ENCODE measurements at regions not wholly inside any gene's neighbourhood (a gene's known extent, or its start where the extent isn't known, plus 50 kb on each side); places are given as distances from the start of the nearest gene placed in this dataset.

DNA sequence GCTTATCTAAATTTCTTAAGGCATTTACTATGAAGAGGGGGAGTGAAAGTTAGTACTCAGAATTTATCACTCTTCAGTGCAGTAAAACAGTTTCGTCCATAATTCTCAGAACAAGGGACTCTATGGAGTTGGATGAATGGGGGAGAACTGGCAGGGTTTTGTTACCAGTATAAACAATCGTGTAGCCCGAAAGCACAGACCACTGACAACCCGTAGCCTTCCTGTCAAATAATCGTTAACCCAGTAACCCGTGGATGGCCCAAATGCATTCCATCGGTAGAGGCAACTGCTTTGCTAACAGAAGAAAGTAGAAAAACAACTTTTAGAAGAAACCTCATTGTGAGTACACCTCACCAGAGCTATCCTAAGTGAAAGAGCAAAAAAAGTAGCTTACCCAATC, 583.9 kb downstream of the NXPH1 start:
- TF ChIP-seq, protein P1, sequence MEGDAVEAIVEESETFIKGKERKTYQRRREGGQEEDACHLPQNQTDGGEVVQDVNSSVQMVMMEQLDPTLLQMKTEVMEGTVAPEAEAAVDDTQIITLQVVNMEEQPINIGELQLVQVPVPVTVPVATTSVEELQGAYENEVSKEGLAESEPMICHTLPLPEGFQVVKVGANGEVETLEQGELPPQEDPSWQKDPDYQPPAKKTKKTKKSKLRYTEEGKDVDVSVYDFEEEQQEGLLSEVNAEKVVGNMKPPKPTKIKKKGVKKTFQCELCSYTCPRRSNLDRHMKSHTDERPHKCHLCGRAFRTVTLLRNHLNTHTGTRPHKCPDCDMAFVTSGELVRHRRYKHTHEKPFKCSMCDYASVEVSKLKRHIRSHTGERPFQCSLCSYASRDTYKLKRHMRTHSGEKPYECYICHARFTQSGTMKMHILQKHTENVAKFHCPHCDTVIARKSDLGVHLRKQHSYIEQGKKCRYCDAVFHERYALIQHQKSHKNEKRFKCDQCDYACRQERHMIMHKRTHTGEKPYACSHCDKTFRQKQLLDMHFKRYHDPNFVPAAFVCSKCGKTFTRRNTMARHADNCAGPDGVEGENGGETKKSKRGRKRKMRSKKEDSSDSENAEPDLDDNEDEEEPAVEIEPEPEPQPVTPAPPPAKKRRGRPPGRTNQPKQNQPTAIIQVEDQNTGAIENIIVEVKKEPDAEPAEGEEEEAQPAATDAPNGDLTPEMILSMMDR (IDR thresholded peaks at IDR 0.05; ENCODE audit: insufficient read depth, low read length, missing control alignments): no peak
- ChIA-PET POLR2A (no interaction called here), CTCF (no interaction called here)
- H3K4me3 ChIP-seq (ENCODE audit: low read depth, low read length): no peak overlapping the region
- no peak for DNase-seq (ENCODE audit: low read depth, low spot score)

DNA sequence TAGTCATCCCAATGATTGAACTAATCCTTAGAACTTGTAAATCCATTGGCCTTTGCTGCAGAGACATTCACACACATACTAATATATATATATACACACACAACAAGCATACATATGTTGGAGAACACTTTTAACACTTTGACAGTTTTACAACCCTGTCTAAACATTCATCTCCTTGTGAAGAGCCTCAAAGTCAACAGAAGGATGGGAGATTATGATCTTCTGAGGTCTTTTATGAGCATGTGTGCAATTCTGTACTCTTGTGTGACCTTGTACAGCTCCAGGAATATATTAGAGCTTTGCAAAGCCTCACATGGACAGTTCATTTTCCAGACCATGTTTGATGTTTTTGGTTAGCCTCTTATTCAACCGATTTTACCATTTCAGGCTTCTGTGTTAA, 589.0 kb downstream of the NXPH1 start:
- no peak for DNase-seq (ENCODE audit: low read depth, low spot score)
- CTCF ChIA-PET: no interaction called here
- TF ChIP-seq, protein P1 (IDR thresholded peaks at IDR 0.05; ENCODE audit: insufficient read depth, low read length, missing control alignments): no peak
- no peak overlapping the region for H3K4me3 ChIP-seq (ENCODE audit: low read depth, low read length)
- POLR2A ChIA-PET: no interaction called here

DNA sequence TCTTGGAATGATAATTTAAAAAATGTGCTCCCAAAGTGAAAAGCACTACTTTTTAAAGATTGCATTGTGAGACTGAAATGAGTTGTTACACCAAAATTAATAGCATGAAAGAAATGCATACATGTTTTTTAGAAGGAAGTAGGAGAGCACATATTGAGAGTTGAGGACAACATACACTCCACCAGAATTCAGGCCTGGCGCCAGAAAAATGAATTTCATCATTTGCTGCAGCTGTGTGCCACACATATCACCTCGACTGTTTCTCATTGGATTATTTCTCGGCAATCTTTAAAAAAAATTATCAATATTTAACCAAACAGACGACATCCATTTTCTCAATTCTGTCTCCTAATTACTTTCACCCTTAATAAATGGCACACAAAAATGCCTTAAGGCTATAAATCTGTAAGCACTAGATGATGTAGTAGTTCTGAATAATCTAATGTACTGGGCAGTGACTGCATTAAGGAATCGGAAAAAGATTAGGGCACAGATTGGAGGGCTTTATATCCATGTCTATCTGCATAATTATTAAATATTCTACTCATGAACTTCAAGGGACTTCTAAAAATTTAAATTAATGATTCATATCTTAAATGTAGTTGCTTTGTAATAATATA, 590.4 kb downstream of the NXPH1 start:
- DNase-seq (ENCODE audit: low read depth, low spot score): no peak
- TF ChIP-seq, protein P1 (IDR thresholded peaks at IDR 0.05; ENCODE audit: insufficient read depth, low read length, missing control alignments): no peak
- H3K4me3 ChIP-seq (ENCODE audit: low read depth, low read length): no peak overlapping the region
- ChIA-PET POLR2A (no interaction called here), CTCF (no interaction called here)

DNA sequence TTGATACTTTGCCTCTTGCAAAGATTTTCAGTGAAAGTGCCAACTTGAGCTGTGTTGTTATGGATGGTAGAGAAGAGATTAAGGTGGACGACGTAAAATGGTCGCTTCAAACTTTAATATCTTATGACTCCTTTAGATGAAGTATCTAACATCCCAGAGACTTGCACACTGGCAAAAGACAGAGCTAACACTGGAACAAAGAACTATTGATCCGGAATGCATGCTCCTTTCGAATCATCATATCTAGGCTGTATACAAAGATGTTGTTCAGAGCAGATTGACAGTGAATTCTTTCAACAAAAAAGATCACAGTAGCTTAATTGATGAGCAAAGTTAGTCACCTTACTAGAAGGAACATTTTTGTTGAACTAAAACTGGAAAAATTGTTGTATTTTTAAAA, 592.7 kb downstream of the NXPH1 start:
- H3K4me3 ChIP-seq (ENCODE audit: low read depth, low read length): no peak overlapping the region
- DNase-seq (ENCODE audit: low read depth, low spot score): no peak
- TF ChIP-seq, protein P1 (IDR thresholded peaks at IDR 0.05; ENCODE audit: insufficient read depth, low read length, missing control alignments): no peak
- ChIA-PET POLR2A (no interaction called here), CTCF (no interaction called here)

DNA sequence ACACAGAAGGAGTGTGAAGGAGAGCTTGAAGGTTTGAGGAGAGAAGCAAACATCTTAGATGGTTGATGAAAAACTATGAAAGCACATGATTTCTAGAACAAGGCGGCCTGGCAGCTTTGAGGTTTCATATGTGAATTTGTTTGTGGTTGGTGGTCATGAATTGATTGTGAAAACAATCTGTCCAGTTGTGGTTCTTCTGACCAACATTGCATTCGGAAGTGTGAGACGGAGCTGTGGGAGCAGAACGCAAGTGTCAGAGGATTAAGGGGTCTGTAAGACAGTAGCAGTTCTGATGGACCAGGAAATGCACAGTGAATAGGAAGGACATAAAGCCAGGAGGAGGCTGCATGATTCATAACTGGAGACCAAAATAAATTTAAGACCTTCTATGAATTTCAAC, 594.6 kb downstream of the NXPH1 start:
- H3K4me3 ChIP-seq (ENCODE audit: low read depth, low read length): no peak overlapping the region
- TF ChIP-seq, protein P1 (IDR thresholded peaks at IDR 0.05; ENCODE audit: insufficient read depth, low read length, missing control alignments): no peak
- DNase-seq (ENCODE audit: low read depth, low spot score): no peak
- POLR2A ChIA-PET: no interaction called here
- CTCF ChIA-PET: no interaction called here

DNA sequence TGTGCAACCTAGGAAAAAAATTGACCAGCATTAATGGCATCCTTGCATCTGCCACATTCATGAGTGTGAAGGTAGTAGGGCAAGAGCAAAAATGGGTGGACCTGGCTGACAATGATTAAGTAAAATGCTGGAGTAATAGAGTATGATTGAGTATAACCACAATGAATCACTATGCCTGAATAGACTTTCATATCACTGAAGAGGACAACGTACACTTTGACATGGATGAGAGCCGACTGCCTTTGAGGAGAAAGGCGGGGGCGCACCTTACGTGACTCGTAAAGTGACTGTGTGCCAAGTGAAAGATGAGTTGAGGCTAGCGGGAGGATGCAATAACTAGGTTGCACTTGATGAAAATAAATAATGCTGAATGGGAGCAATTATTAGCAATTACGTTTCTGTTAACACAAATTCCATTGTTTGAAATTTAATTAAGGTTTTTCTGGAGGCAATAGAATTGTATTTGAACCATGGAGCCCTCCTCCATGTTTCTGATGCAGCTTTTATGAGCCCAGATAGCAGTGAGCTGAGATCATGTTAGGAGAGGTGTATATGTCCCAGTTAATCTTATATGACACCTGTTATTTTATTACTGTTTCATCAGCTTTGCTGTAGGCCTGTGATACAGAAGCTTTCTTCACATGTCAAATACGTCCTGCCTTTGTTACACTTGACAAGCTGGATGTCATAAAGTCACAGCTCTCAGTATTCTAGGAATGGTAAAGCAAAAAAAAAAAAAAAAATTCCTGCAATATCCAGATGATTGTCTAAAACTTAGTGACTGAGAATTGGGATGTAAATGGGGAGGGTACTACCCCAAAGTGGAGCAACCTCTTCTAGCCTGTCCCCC, 596.5 kb downstream of the NXPH1 start:
- no peak for DNase-seq (ENCODE audit: low read depth, low spot score)
- no peak overlapping the region for H3K4me3 ChIP-seq (ENCODE audit: low read depth, low read length)
- TF ChIP-seq, protein P1 (IDR thresholded peaks at IDR 0.05; ENCODE audit: insufficient read depth, low read length, missing control alignments): no peak
- POLR2A ChIA-PET: no interaction called here
- CTCF ChIA-PET: no interaction called here

Measured in AG04449 (cell line).